ENCODE measurements at regions not wholly inside any gene's neighbourhood (a gene's known extent, or its start where the extent isn't known, plus 50 kb on each side); places are given as distances from the start of the nearest gene placed in this dataset.

GRCh38 chr13:106699311-106699710, 131.4 kb upstream of the ARGLU1 start:
- TF ChIP-seq CTCF (IDR thresholded peaks at IDR 0.05; ENCODE audit: borderline replicate concordance), result no peak
- H3K4me3 ChIP-seq, result no peak overlapping the region
- H3K9me3 ChIP-seq (replicated peaks), result no peaks in the 10 kb centered on the region
- no peak for DNase-seq
- H3K36me3 ChIP-seq, result no peaks in the 10 kb centered on the region
- intact Hi-C loops (cut with micrococcal nuclease), result no loop called here
- no peak overlapping the region for H3K27ac ChIP-seq (replicated peaks)
- H3K4me1 ChIP-seq, result peaks cover 17% of the 10 kb centered on the region
- no peaks in the 10 kb centered on the region for H3K27me3 ChIP-seq (ENCODE audit: low read depth)

GRCh38 chr13:106696719-106697118, 128.8 kb upstream of the ARGLU1 start:
- H3K27ac ChIP-seq (replicated peaks), result peak overlapping the region; percentile 52
- H3K36me3 ChIP-seq, result no peaks in the 10 kb centered on the region
- no peak for TF ChIP-seq CTCF (IDR thresholded peaks at IDR 0.05; ENCODE audit: borderline replicate concordance)
- peaks cover 10% of the 10 kb centered on the region for H3K4me1 ChIP-seq
- no peak for DNase-seq
- no peak overlapping the region for H3K4me3 ChIP-seq
- H3K9me3 ChIP-seq (replicated peaks), result no peaks in the 10 kb centered on the region
- H3K27me3 ChIP-seq (ENCODE audit: low read depth), result no peaks in the 10 kb centered on the region
- intact Hi-C loops (cut with micrococcal nuclease), result no loop called here

- intact Hi-C loops (cut with micrococcal nuclease), result no loop called here
Observed at GRCh38 chr13:106696140-106696539, 128.2 kb upstream of the ARGLU1 start.

GRCh38 chr13:106695139-106695538, 127.2 kb upstream of the ARGLU1 start:
- H3K27ac ChIP-seq (replicated peaks), result no peak overlapping the region
- no peak for DNase-seq
- H3K36me3 ChIP-seq, result no peaks in the 10 kb centered on the region
- H3K4me1 ChIP-seq, result peaks cover 15% of the 10 kb centered on the region
- H3K27me3 ChIP-seq (ENCODE audit: low read depth), result no peaks in the 10 kb centered on the region
- intact Hi-C loops (cut with micrococcal nuclease), result no loop called here
- H3K4me3 ChIP-seq, result no peak overlapping the region
- no peak for TF ChIP-seq CTCF (IDR thresholded peaks at IDR 0.05; ENCODE audit: borderline replicate concordance)
- H3K9me3 ChIP-seq (replicated peaks), result no peaks in the 10 kb centered on the region

More at GRCh38 chr13:106696140-106696539, 128.2 kb upstream of the ARGLU1 start:
- H3K9me3 ChIP-seq (replicated peaks), result no peaks in the 10 kb centered on the region
- H3K27ac ChIP-seq (replicated peaks), result peak overlapping the region; percentile 52
- H3K4me1 ChIP-seq, result peaks cover 13% of the 10 kb centered on the region
- H3K36me3 ChIP-seq, result no peaks in the 10 kb centered on the region
- no peak for TF ChIP-seq CTCF (IDR thresholded peaks at IDR 0.05; ENCODE audit: borderline replicate concordance)
- no peak overlapping the region for H3K4me3 ChIP-seq
- no peak for DNase-seq
- H3K27me3 ChIP-seq (ENCODE audit: low read depth), result no peaks in the 10 kb centered on the region

- no peak for DNase-seq
- no peak overlapping the region for H3K27ac ChIP-seq (replicated peaks)
Observed at GRCh38 chr13:106691861-106692260, 123.9 kb upstream of the ARGLU1 start.

More at GRCh38 chr13:106691861-106692260, 123.9 kb upstream of the ARGLU1 start:
- Histone ChIP-seq H3K4me1 (peaks cover 13% of the 10 kb centered on the region), H3K36me3 (no peaks in the 10 kb centered on the region), H3K9me3 (replicated peaks) (no peaks in the 10 kb centered on the region), H3K4me3 (no peak overlapping the region), H3K27me3 (ENCODE audit: low read depth) (no peaks in the 10 kb centered on the region)
- TF ChIP-seq CTCF (IDR thresholded peaks at IDR 0.05; ENCODE audit: borderline replicate concordance), result no peak
- intact Hi-C loops (cut with micrococcal nuclease), result no loop called here

Data from left ventricle myocardium inferior (tissue), 1 donor.